Endothelial cell of umbilical vein (primary cell): ENCODE measurements at regions not wholly inside any gene's neighbourhood (a gene's known extent, or its start where the extent isn't known, plus 50 kb on each side); places are given as distances from the start of the nearest gene placed in this dataset.
A peak's percentile ranks its signal among the peaks of the same experiment; 100 is the strongest.

ENCODE experiments used
- BruUV-seq: library from RNA; stranded (reverse); fragments of 400-500 nt; replicated peaks from 2 replicates; lab custom pipeline; 2021; lab: Mats Ljungman, UMichigan
- CTCF ChIA-PET: fragments of 300-600, 350-600 bp; sonication (Branson Sonifier 250); formaldehyde crosslinking; loops from one replicate; lab custom pipeline; 2021; ENCODE audit warnings: antibody characterized with exemption, inconsistent platforms; lab: Charles Lee
- POLR2A ChIA-PET: fragments of 300-600, 350-600 bp; sonication (Branson Sonifier 250); formaldehyde crosslinking; loops from one replicate; lab custom pipeline; 2021; ENCODE audit warnings: antibody characterized with exemption, inconsistent platforms; lab: Charles Lee
- DNase-seq: peaks from one replicate; pipeline ENCODE4 v3.0.0-alpha.2; 2011; ENCODE audit warnings: low read depth, low spot score
- FAIRE-seq: peaks from 2 replicates; lab custom pipeline; 2011; peaks lifted over from hg19 to GRCh38; lab: Jason Lieb, UNC
- H2AFZ ChIP-seq: 2 replicates; pipeline ENCODE4 v1.6.0; 2012; ENCODE audit warnings: low read depth, low read length, control low read depth, inconsistent platforms
- H3K27ac ChIP-seq: 2 replicates; pipeline ENCODE4 v1.5.1; 2011; ENCODE audit warnings: low read depth, mild to moderate bottlenecking, control low read depth, low read length, moderate library complexity; ENCODE audit not compliant: insufficient read depth
- H3K27me3 ChIP-seq, 2 experiments: 2 replicates each; pipeline versions ENCODE4 v1.6.0 to v1.6.1; 2011; ENCODE audit warnings: low read length in 2 of 2, mixed read lengths in 1 of 2; ENCODE audit not compliant: control insufficient read depth in 2 of 2, insufficient read depth in 2 of 2
- H3K36me3 ChIP-seq, 2 experiments: 2 replicates in 1 of 2; 3 replicates in 1 of 2; pipeline ENCODE4 v1.5.1; 2011; ENCODE audit warnings: low read length in 2 of 2, mild to moderate bottlenecking in 1 of 2, moderate library complexity in 1 of 2; ENCODE audit not compliant: control insufficient read depth in 2 of 2, insufficient read depth in 2 of 2; ENCODE audit errors: extremely low read depth in 1 of 2
- H3K4me1 ChIP-seq: 3 replicates; pipeline ENCODE4 v1.5.1; 2011; ENCODE audit warnings: mild to moderate bottlenecking, low read length; ENCODE audit not compliant: control insufficient read depth, insufficient read depth; ENCODE audit errors: extremely low read depth
- H3K4me2 ChIP-seq: 2 replicates; pipeline ENCODE4 v1.6.1; 2011; ENCODE audit warnings: low read length, control low read depth, mixed read lengths; ENCODE audit not compliant: insufficient read depth
- H3K4me3 ChIP-seq, 3 experiments: fragments of 200-600 bp in 1 of 3; sonication (generic), shearing (Covaris generic) in 1 of 3; replicated peaks in 1 of 3; 2 replicates each; pipeline ENCODE4 v1.5.1; 2011 to 2016; ENCODE audit warnings: control low read depth in 3 of 3, low read length in 3 of 3, mild to moderate bottlenecking in 2 of 3, inconsistent platforms in 1 of 3, low read depth in 1 of 3, moderate library complexity in 1 of 3; ENCODE audit not compliant: insufficient read depth in 1 of 3
- H3K79me2 ChIP-seq: 2 replicates; pipeline ENCODE4 v1.6.0; 2012; ENCODE audit warnings: low read length, inconsistent platforms; ENCODE audit not compliant: control insufficient read depth, insufficient read depth
- H3K9ac ChIP-seq: replicated peaks from 2 replicates; pipeline ENCODE3; 2011; ENCODE audit warnings: low read length, control low read depth; ENCODE audit not compliant: insufficient read depth; ENCODE audit errors: extremely low read depth
- H3K9me1 ChIP-seq: replicated peaks from 3 replicates; pipeline ENCODE4 v1.6.0; 2011; ENCODE audit warnings: mild to moderate bottlenecking, low read length; ENCODE audit not compliant: control insufficient read depth, insufficient read depth; ENCODE audit errors: extremely low read depth
- H3K9me3 ChIP-seq: replicated peaks from 2 replicates; pipeline ENCODE4 v1.5.1; 2012; ENCODE audit warnings: low read length, inconsistent platforms; ENCODE audit not compliant: control insufficient read depth, insufficient read depth
- H4K20me1 ChIP-seq: replicated peaks from 2 replicates; pipeline ENCODE3; 2011; ENCODE audit warnings: mild to moderate bottlenecking, low read length; ENCODE audit not compliant: control insufficient read depth, insufficient read depth; ENCODE audit errors: extremely low read depth
- CTCF ChIP-seq, 2 donors: IDR thresholded peaks; 1 replicate in 1 of 2; 2 replicates in 1 of 2; pipeline ENCODE4 v1.5.1; 2011; ENCODE audit warnings: low read length in 2 of 2, mild to moderate bottlenecking in 2 of 2, moderate library complexity in 2 of 2, control low read depth in 1 of 2, inconsistent platforms in 1 of 2, low read depth in 1 of 2; ENCODE audit not compliant: insufficient read depth in 1 of 2; ENCODE audit errors: extremely low read depth in 1 of 2
- EZH2 ChIP-seq: IDR thresholded peaks from 2 replicates; pipeline ENCODE4 v1.6.1; 2012; ENCODE audit warnings: borderline replicate concordance, low read depth, mild to moderate bottlenecking, moderate library complexity, low read length, inconsistent platforms; ENCODE audit not compliant: severe bottlenecking
- FOS ChIP-seq: IDR thresholded peaks from 2 replicates; pipeline ENCODE4 v1.6.1; 2011; ENCODE audit warnings: mild to moderate bottlenecking, low read length, moderate library complexity, borderline replicate concordance; ENCODE audit not compliant: insufficient read depth
- GATA2 ChIP-seq: IDR thresholded peaks from 2 replicates; pipeline ENCODE4 v1.7.0; 2011; ENCODE audit warnings: low read depth, mild to moderate bottlenecking, moderate library complexity, mixed read lengths, low read length; ENCODE audit not compliant: insufficient read length, insufficient read depth
- JUN ChIP-seq: IDR thresholded peaks from 2 replicates; pipeline ENCODE4 v1.6.1; 2011; ENCODE audit warnings: borderline replicate concordance, low read depth; ENCODE audit not compliant: insufficient read length, insufficient read depth
- MAX ChIP-seq: IDR thresholded peaks from 2 replicates; pipeline ENCODE4 v1.6.1; 2011; ENCODE audit not compliant: insufficient read depth, insufficient read length
- MYC ChIP-seq: IDR thresholded peaks from one replicate; pipeline ENCODE4 v1.6.1; 2011; ENCODE audit warnings: mild to moderate bottlenecking, low read depth, low read length
- POLR2A ChIP-seq: IDR thresholded peaks from 2 replicates; pipeline ENCODE4 v1.6.1; 2012; ENCODE audit warnings: low read depth, mild to moderate bottlenecking, control low read depth, low read length
- POLR2AphosphoS5 ChIP-seq: IDR thresholded peaks from 2 replicates; pipeline ENCODE4 v1.6.1; 2012; ENCODE audit warnings: low read depth, mild to moderate bottlenecking, control low read depth, low read length, moderate library complexity; ENCODE audit not compliant: insufficient read depth
- dilution Hi-C: fragments of 300-500 bp; cut with MboI; formaldehyde crosslinking; loops from one replicate; pipeline ENCODE4 v1.15.0; 2019; ENCODE audit warnings: low sequenced_read_pairs; ENCODE audit not compliant: extremely low pct_ligation_motif_present
- intact Hi-C: fragments of 100-400 bp; cut with micrococcal nuclease; formaldehyde crosslinking; loops from one replicate; pipeline ENCODE4 v1.10.0; 2022

GRCh38 chr7:16202303-16202702 is 219.0 kb downstream of the CRPPA start:
- H3K27me3 ChIP-seq = no peaks in the 10 kb centered on the region
- DNase-seq (peak; percentile 86), FAIRE-seq (peak; percentile 55)
- no peaks in the 10 kb centered on the region for H3K79me2 ChIP-seq
- dilution Hi-C loops = no loop called here
- peak overlapping the region; percentile 71 for H3K27ac ChIP-seq
- peak overlapping the region; percentile 68 for H3K4me2 ChIP-seq
- TF ChIP-seq POLR2AphosphoS5 (no peak), FOS (no peak), POLR2A (no peak), JUN (no peak), MYC (no peak), CTCF (IDR thresholded peaks at IDR 0.05; ENCODE audit: extremely low read depth in 1 of 2, insufficient read depth in 1 of 2, low read depth in 1 of 2, low read length in 2 of 2) (no peak), EZH2 (no peak), MAX (no peak), GATA2 (no peak)
- H2AFZ ChIP-seq = peak overlapping the region; percentile 34
- peak overlapping the region; percentile 38 for H3K9ac ChIP-seq
- ChIA-PET POLR2A (no interaction called here), CTCF (no interaction called here)
- H3K4me3 ChIP-seq = no peak overlapping the region
- BruUV-seq = no TSS peak
- no peaks in the 10 kb centered on the region for H3K36me3 ChIP-seq
- no peaks in the 10 kb centered on the region for H3K9me1 ChIP-seq
- H3K9me3 ChIP-seq = no peaks in the 10 kb centered on the region
- peaks cover 16% of the 10 kb centered on the region for H3K4me1 ChIP-seq
- intact Hi-C loops = no loop called here
- no peaks in the 10 kb centered on the region for H4K20me1 ChIP-seq
